Heart left ventricle (tissue), 13 donors: ENCODE measurements at regions not wholly inside any gene's neighbourhood (a gene's known extent, or its start where the extent isn't known, plus 50 kb on each side); places are given as distances from the start of the nearest gene placed in this dataset.

Experiments used
- POLR2A ChIP-seq, 2 donors: fragments of 450-650 bp; IDR thresholded peaks; one replicate each; pipeline ENCODE4 v1.6.1; 2017; ENCODE audit warnings: antibody characterized with exemption in 2 of 2, mild to moderate bottlenecking in 2 of 2, moderate library complexity in 2 of 2
- TF ChIP-seq, protein P1 (sequence below), 12 donors: fragments of 200-600 bp; sonication (generic) in 4 of 12; IDR thresholded peaks; one replicate each; pipeline versions ENCODE4 v1.5.0 to v1.8.0; 2018 to 2022; ENCODE audit warnings: antibody characterized with exemption in 12 of 12, mild to moderate bottlenecking in 5 of 12
- donor health status: ischemic (EF 13 %, LVEDD 7.1; RV severe dilation, severe dysfunction).
- donor health status: DM: no; HTN: yes; CAD: no.
- donor health status: DM: no; HTN: no; CAD: no.
- donor health status: ischemic (EF 25% LVEDD 6.9; RV normal size, moderate dysfunction).
- donor health status: ischemic (EF 25% LVEDD 5.7; RV mildly dilated, moderate dysfunction).
- donor health status: ischemic (EF 35%, LVEDD 5.7; RV mildly dilated, moderate dysfunction).
- donor health status: nonischemic (EF 11% LVEDD 7.7; RV severe dilation, severe dysfunction).
- donor health status: DM: yes; HTN: yes; CAD: no.
- donor health status: PGD.
- donor health status: ischemic (EF 29% LVEDD 5.4; RV normal size, mild dysfunction).
- donor health status: nonischemic (EF 23%, LVEDD 6.1; RV moderate dilation, normal function).

GRCh38 chr3:107062310-107062709, 314.9 kb upstream of the CCDC54 start:
- no peak for TF ChIP-seq POLR2A (IDR thresholded peaks at IDR 0.05)
- TF ChIP-seq, protein P1, sequence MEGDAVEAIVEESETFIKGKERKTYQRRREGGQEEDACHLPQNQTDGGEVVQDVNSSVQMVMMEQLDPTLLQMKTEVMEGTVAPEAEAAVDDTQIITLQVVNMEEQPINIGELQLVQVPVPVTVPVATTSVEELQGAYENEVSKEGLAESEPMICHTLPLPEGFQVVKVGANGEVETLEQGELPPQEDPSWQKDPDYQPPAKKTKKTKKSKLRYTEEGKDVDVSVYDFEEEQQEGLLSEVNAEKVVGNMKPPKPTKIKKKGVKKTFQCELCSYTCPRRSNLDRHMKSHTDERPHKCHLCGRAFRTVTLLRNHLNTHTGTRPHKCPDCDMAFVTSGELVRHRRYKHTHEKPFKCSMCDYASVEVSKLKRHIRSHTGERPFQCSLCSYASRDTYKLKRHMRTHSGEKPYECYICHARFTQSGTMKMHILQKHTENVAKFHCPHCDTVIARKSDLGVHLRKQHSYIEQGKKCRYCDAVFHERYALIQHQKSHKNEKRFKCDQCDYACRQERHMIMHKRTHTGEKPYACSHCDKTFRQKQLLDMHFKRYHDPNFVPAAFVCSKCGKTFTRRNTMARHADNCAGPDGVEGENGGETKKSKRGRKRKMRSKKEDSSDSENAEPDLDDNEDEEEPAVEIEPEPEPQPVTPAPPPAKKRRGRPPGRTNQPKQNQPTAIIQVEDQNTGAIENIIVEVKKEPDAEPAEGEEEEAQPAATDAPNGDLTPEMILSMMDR (IDR thresholded peaks at IDR 0.05) = no peak
